Activated CD8-positive, alpha-beta memory T cell treated with anti-CD3 and anti-CD28 coated beads for 36 hours (primary cell): ENCODE measurements at regions not wholly inside any gene's neighbourhood (a gene's known extent, or its start where the extent isn't known, plus 50 kb on each side); places are given as distances from the start of the nearest gene placed in this dataset.
"Not testable (repeated sequence)": the region's sequence is repeated elsewhere in the genome, so short reads cannot be mapped to it uniquely, and the experiment has no call there.

Source experiments
- CTCF ChIA-PET: fragments of 350-600 bp; sonication (Branson Sonifier 250); formaldehyde crosslinking; loops from one replicate; lab custom pipeline; 2021; ENCODE audit warnings: antibody characterized with exemption; lab: Charles Lee
- POLR2A ChIA-PET: fragments of 350-600 bp; sonication (Branson Sonifier 250); formaldehyde crosslinking; loops from one replicate; lab custom pipeline; 2021; ENCODE audit warnings: antibody characterized with exemption; lab: Charles Lee

DNA sequence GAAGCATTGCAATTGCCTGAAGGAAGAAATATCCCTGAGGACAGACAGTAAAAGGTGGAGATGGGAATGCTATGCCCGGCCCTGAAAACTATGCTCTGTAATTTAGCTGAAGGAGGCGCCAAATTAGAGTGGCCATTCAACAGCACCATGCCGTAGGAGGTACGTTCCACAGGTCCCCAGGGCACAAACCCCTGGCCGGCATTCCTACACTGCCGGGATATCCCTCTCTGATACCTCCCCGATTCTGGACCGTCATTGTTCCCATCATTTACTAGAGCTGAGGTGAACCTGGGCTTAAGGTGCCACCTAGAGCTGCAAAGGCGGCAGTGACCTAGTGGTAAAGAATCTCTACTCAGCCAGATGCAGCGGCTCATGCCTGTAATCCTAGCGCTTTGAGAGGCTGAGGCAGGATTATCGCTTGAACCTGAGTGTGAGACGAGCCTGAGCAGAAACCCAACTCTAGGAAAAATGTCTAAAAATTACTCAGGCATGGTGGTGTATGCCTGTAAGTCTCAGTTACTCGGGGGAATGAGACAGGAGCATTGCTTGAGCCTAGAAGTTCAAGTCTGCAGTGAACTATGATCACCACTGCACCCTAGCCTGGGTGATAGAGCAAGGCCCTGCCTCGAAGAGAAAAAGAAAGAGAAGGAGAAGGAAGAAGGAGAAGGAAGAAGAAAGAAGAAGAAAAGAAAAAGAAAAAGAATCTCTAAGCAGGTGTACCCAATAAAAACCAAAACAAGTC is 53.0 kb upstream of the TNKS2 start:
- ChIA-PET POLR2A (interaction anchor here (0.6 kb wide), 1 partner anchor 265 kb away, joined by 3 read pairs; no protein-coding TSS in a partner anchor), CTCF (no interaction called here)

GRCh38 chr10:91743465-91743864 is 54.8 kb upstream of the TNKS2 start:
- POLR2A ChIA-PET: no interaction called here
- CTCF ChIA-PET: interaction anchor here (0.5 kb wide), 1 partner anchor 191 kb away, joined by 3 read pairs; no protein-coding TSS in a partner anchor

DNA sequence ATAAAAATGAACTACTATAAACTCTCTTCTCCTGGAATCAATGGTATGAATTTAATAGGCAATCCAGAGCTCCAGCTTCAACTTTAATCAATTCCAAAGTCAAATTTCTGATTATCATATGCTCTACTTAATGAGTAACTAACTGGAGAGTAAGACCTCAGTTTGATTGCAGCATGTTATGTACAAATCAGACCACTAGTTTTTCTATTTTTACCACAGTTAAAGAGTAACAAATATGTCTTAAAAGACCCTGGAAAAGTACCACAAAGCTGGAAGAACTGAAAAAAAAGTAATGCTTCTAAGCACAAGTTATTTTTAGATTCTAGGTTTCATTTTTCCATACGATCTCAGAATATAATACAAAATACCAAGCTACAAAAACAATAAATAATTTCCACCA is 56.0 kb upstream of the TNKS2 start:
- CTCF ChIA-PET: no interaction called here

DNA sequence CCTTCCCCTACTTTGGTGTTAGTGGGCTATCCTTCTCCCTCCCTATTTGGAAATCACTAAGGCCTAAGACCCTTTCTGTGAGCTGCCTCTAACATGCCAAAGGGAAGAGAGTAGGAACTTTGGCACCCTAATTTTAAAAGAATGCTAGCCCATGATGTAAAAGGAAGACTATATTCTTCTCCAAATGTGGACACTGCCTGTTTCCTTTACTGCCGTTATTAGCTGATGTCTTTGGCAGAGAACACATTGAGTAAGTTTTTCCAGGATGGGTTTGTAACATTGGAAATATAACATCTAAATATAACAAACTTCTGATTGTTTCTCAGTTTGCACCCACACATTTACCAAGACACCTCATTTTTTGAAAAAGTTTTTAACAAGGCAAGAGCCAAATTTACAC is 56.9 kb upstream of the TNKS2 start:
- ChIA-PET POLR2A (no interaction called here), CTCF (no interaction called here)

More for the DNA sequence above, 56.0 kb upstream of the TNKS2 start:
- POLR2A ChIA-PET: no interaction called here

GRCh38 chr10:91740353-91740924 is 57.8 kb upstream of the TNKS2 start:
- ChIA-PET CTCF (no interaction called here), POLR2A (no interaction called here)

GRCh38 chr10:91732265-91732664 is 66.0 kb upstream of the TNKS2 start:
- CTCF ChIA-PET, POLR2A ChIA-PET: not testable (repeated sequence)

DNA sequence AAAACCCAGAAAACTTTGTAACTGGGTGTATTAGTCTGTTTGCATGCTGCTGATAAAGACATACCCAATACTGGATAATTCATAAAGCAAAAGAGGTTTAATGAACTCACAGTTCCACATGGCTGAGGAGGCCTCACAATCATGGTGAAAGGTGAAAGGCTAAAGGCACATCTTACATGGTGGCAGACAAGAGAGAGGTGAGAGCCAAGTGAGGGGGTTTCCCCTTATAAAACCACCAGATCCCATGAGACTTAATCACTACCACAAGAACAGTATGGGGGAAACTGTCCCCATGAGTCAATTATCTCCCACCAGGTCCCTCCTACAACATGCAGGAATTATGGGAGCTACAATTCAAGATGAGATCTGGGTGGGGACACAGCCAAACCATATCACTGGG is 68.9 kb upstream of the TNKS2 start:
- POLR2A ChIA-PET, CTCF ChIA-PET: not testable (repeated sequence)

DNA sequence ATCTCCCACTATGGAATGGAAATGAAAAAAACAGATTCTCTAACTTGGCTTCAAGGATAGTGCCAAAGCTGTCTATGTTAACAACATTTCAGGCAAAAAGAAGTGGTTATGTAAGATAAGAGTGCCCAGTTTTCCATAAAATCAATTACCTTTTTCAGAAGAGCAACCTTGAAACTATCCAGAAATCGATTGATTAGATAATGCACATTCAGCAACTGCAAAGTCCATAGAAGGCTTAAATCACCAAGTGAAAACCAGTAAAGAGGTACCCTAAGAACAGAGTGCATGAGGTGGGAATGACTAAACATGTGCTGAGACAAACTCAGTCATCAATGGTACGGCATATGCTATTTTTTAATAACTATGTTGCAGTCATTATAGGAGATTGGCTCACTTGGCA is 71.9 kb upstream of the TNKS2 start:
- CTCF ChIA-PET: no interaction called here
- POLR2A ChIA-PET: no interaction called here

DNA sequence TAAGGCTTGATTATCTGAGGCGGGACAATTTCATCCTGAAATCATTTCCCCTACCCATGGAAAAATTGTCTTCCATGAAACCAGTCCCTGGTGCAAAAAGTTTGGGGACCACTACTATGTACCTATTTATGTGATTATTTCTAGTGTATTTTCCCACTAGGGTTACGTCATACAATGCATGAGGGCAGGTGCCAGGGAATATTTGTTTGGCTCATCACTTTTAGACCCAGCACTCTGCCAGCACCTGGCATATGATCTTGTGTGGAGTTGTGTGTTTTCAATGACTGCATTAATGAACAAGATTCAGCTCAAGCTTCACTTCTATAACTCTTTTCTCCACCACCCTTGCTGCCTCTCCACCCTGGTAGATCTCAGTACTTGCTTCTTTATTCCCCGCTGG is 73.3 kb upstream of the TNKS2 start:
- CTCF ChIA-PET: no interaction called here
- POLR2A ChIA-PET: no interaction called here

- ChIA-PET POLR2A (no interaction called here), CTCF (interaction anchor here (1.2 kb wide), 1 partner anchor 9 kb away, joined by 3 read pairs; no protein-coding TSS in a partner anchor)
Measured at GRCh38 chr10:91713461-91714072, 80.7 kb upstream of the PPP1R3C start.

- ChIA-PET CTCF (no interaction called here), POLR2A (no interaction called here)
Measured at GRCh38 chr10:91711885-91712680, 79.2 kb upstream of the PPP1R3C start.

DNA sequence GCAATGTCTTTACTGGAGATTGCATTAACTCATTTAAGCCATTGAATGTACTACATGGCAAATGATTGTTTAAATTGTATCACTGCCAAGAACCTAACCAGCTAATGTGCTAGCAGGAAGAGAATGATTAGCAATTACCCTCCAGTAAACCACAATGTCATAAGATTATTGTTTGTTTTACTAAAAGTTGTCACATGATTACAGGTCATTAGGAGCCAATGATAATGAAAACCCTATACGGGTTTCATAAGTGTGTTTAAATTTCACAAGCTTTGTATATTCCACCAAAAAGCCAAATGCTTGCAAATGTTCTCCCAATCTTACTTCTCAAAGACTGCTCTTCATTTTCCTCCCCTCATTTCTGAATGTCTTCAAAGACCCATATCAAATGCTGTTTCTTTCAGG is 76.5 kb upstream of the PPP1R3C start:
- ChIA-PET CTCF (no interaction called here), POLR2A (no interaction called here)

GRCh38 chr10:91708174-91708861 is 75.4 kb upstream of the PPP1R3C start:
- CTCF ChIA-PET: no interaction called here

GRCh38 chr10:91707236-91707635 is 74.4 kb upstream of the PPP1R3C start:
- CTCF ChIA-PET: no interaction called here
- POLR2A ChIA-PET: no interaction called here

More at GRCh38 chr10:91708174-91708861, 75.4 kb upstream of the PPP1R3C start:
- POLR2A ChIA-PET: no interaction called here

- ChIA-PET CTCF (no interaction called here), POLR2A (no interaction called here)
Measured at GRCh38 chr10:91705948-91706670, 73.2 kb upstream of the PPP1R3C start.

DNA sequence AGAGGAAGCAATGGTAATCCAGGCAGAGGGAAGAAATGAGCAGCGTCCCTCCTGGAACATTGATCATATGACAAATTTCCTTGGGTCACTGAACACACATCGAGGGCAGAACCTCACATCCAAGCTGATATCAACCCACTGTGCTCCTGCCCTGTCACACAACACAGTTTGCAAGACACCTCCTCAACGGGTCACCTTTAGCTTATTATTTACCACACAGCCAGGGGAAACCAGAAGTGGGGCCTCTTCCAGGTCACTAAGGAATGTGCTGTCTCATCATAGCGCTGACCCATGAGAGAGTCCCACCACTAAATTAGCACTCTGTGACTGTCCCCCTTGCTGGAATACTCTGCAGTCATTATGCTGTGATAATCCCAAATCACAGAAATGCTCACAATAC is 69.7 kb upstream of the PPP1R3C start:
- ChIA-PET CTCF (no interaction called here), POLR2A (no interaction called here)

- ChIA-PET CTCF (no interaction called here), POLR2A (no interaction called here)
Measured at GRCh38 chr10:91700788-91701444, 68.0 kb upstream of the PPP1R3C start.

GRCh38 chr10:91700273-91700672 is 67.4 kb upstream of the PPP1R3C start:
- POLR2A ChIA-PET: no interaction called here
- CTCF ChIA-PET: no interaction called here
